ENCODE measurements at regions not wholly inside any gene's neighbourhood (a gene's known extent, or its start where the extent isn't known, plus 50 kb on each side); places are given as distances from the start of the nearest gene placed in this dataset.

DNA sequence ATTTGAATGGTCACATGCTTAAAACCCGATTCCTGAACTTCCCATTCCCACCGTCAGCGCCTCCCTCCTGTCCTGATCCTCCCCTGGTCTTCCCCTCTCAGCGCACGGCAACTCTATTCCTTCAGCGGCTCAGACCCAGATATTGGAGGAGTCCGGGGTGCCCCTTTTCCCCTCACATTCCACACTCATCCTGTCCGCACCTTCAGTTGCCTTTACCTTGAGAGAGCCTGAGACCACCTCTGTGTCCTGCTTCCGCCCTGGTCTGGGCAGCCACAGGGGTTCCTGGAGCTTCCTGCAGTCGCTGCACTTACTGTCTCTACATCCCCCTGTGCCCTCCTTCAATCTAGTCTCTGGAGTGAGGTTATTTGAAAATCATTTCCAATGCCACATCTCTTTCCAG lies 193.4 kb downstream of the BCAS1 start:
- Histone ChIP-seq H3K4me2 (ENCODE audit: low read length) (no peak overlapping the region), H3K4me3 (ENCODE audit: low read length) (no peak overlapping the region), H3K9me2 (replicated peaks; ENCODE audit: control insufficient read depth, low read length) (no peaks in the 10 kb centered on the region), H3K27ac (ENCODE audit: low read depth, low read length) (no peak overlapping the region), H3F3A (ENCODE audit: control insufficient read depth, insufficient read depth) (peaks cover 18% of the 10 kb centered on the region), H4K20me1 (ENCODE audit: control insufficient read depth, insufficient read depth, low read depth, low read length) (no peaks in the 10 kb centered on the region), H3K36me3 (ENCODE audit: control insufficient read depth, low read length) (no peaks in the 10 kb centered on the region), H3K4me1 (ENCODE audit: control insufficient read depth, low read length) (peaks cover 24% of the 10 kb centered on the region), H3K9me3 (ENCODE audit: control insufficient read depth, insufficient read depth, low read length) (no peaks in the 10 kb centered on the region), H3K27me3 (ENCODE audit: control insufficient read depth, low read length) (no peaks in the 10 kb centered on the region), H3K79me2 (ENCODE audit: control insufficient read depth, low read length) (no peaks in the 10 kb centered on the region)
- TF ChIP-seq, protein P1, sequence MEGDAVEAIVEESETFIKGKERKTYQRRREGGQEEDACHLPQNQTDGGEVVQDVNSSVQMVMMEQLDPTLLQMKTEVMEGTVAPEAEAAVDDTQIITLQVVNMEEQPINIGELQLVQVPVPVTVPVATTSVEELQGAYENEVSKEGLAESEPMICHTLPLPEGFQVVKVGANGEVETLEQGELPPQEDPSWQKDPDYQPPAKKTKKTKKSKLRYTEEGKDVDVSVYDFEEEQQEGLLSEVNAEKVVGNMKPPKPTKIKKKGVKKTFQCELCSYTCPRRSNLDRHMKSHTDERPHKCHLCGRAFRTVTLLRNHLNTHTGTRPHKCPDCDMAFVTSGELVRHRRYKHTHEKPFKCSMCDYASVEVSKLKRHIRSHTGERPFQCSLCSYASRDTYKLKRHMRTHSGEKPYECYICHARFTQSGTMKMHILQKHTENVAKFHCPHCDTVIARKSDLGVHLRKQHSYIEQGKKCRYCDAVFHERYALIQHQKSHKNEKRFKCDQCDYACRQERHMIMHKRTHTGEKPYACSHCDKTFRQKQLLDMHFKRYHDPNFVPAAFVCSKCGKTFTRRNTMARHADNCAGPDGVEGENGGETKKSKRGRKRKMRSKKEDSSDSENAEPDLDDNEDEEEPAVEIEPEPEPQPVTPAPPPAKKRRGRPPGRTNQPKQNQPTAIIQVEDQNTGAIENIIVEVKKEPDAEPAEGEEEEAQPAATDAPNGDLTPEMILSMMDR (IDR thresholded peaks at IDR 0.05; ENCODE audit: low read depth, low read length, poor library complexity, severe bottlenecking), result no peak
- no peak for TF ChIP-seq EZH2phosphoT487 (IDR thresholded peaks at IDR 0.05; ENCODE audit: borderline replicate concordance, low read length)

DNA sequence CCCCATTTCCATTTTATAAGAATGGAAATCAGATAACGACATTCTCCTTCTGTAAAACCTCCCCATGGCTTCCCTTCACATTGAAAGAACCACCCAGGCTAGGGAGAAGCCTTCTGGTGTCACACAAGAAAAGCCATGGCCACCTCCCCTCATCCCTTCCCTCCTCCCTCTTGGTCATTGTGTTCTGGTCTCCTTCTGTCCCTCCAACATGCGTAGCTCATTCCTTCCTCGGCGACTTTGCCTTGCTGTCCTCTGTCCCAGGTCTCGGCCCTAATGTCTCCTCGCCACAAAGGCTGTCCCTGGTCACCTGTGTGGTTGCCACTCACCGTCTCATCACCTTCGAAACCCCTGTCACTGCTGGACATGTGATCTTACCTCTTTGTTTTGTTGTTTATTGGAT lies 193.9 kb downstream of the BCAS1 start:
- H3K27ac ChIP-seq (ENCODE audit: low read depth, low read length), result no peak overlapping the region
- H3K4me2 ChIP-seq (ENCODE audit: low read length), result no peak overlapping the region
- no peaks in the 10 kb centered on the region for H3K9me2 ChIP-seq (replicated peaks; ENCODE audit: control insufficient read depth, low read length)
- H3F3A ChIP-seq (ENCODE audit: control insufficient read depth, insufficient read depth), result peaks cover 21% of the 10 kb centered on the region
- no peaks in the 10 kb centered on the region for H3K79me2 ChIP-seq (ENCODE audit: control insufficient read depth, low read length)
- no peaks in the 10 kb centered on the region for H3K9me3 ChIP-seq (ENCODE audit: control insufficient read depth, insufficient read depth, low read length)
- no peak overlapping the region for H3K4me3 ChIP-seq (ENCODE audit: low read length)
- H3K4me1 ChIP-seq (ENCODE audit: control insufficient read depth, low read length), result peaks cover 29% of the 10 kb centered on the region
- no peaks in the 10 kb centered on the region for H4K20me1 ChIP-seq (ENCODE audit: control insufficient read depth, insufficient read depth, low read depth, low read length)
- H3K36me3 ChIP-seq (ENCODE audit: control insufficient read depth, low read length), result no peaks in the 10 kb centered on the region
- no peaks in the 10 kb centered on the region for H3K27me3 ChIP-seq (ENCODE audit: control insufficient read depth, low read length)
- no peak for TF ChIP-seq EZH2phosphoT487 (IDR thresholded peaks at IDR 0.05; ENCODE audit: borderline replicate concordance, low read length)
- TF ChIP-seq, protein P1 (IDR thresholded peaks at IDR 0.05; ENCODE audit: low read depth, low read length, poor library complexity, severe bottlenecking), result no peak

DNA sequence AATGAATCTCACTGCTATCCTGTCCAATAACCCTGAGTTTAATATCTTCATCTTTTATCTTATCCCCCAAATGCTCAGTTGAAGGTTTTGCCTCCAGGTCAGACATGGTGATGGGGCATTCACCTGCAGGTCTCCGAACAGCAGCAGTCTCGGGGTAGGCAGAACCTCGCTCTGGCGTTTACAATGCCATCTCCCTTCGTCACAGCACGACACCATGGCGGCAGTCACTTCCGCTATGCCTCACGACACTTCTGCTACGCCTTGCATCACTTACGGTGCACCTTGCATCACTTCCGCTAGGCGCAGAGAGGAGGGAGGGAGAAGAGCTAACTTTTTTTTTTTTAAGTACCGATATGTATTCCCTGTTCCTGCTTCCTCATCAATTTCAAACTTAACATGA lies 194.9 kb downstream of the BCAS1 start:
- peaks cover 24% of the 10 kb centered on the region for H3F3A ChIP-seq (ENCODE audit: control insufficient read depth, insufficient read depth)
- H3K4me3 ChIP-seq (ENCODE audit: low read length), result no peak overlapping the region
- H3K9me3 ChIP-seq (ENCODE audit: control insufficient read depth, insufficient read depth, low read length), result no peaks in the 10 kb centered on the region
- peaks cover 39% of the 10 kb centered on the region for H3K4me1 ChIP-seq (ENCODE audit: control insufficient read depth, low read length)
- TF ChIP-seq EZH2phosphoT487 (IDR thresholded peaks at IDR 0.05; ENCODE audit: borderline replicate concordance, low read length), result no peak
- TF ChIP-seq, protein P1 (IDR thresholded peaks at IDR 0.05; ENCODE audit: low read depth, low read length, poor library complexity, severe bottlenecking), result no peak
- H3K27me3 ChIP-seq (ENCODE audit: control insufficient read depth, low read length), result no peaks in the 10 kb centered on the region
- H3K4me2 ChIP-seq (ENCODE audit: low read length), result no peak overlapping the region
- H3K27ac ChIP-seq (ENCODE audit: low read depth, low read length), result no peak overlapping the region
- H3K9me2 ChIP-seq (replicated peaks; ENCODE audit: control insufficient read depth, low read length), result no peaks in the 10 kb centered on the region
- no peaks in the 10 kb centered on the region for H4K20me1 ChIP-seq (ENCODE audit: control insufficient read depth, insufficient read depth, low read depth, low read length)
- no peaks in the 10 kb centered on the region for H3K36me3 ChIP-seq (ENCODE audit: control insufficient read depth, low read length)
- no peaks in the 10 kb centered on the region for H3K79me2 ChIP-seq (ENCODE audit: control insufficient read depth, low read length)

DNA sequence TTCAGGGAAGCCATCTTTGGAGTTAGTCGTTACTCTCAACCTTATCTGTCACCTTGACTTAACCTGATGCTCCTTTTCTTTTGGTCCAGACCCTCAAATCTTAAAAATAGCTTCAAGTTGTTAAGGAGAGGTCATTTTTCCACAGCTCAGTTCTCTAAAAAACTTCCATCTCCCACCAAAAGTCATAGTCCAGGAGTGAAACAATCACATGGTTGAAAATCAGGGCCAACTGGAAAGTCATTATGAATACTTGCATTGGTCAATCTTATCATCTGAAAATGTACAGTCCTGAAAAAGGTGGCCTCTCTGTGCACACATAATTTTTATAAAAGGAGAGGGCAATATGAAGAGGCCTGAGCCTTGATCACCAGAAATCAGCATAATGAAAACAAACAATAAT lies 195.7 kb downstream of the BCAS1 start:
- no peaks in the 10 kb centered on the region for H3K36me3 ChIP-seq (ENCODE audit: control insufficient read depth, low read length)
- H3K9me3 ChIP-seq (ENCODE audit: control insufficient read depth, insufficient read depth, low read length), result no peaks in the 10 kb centered on the region
- no peaks in the 10 kb centered on the region for H4K20me1 ChIP-seq (ENCODE audit: control insufficient read depth, insufficient read depth, low read depth, low read length)
- no peak overlapping the region for H3K4me2 ChIP-seq (ENCODE audit: low read length)
- no peaks in the 10 kb centered on the region for H3K27me3 ChIP-seq (ENCODE audit: control insufficient read depth, low read length)
- no peaks in the 10 kb centered on the region; the same call in 1 of the 2 replicates for H3K79me2 ChIP-seq (ENCODE audit: control insufficient read depth, low read length)
- no peak overlapping the region for H3K4me3 ChIP-seq (ENCODE audit: low read length)
- TF ChIP-seq, protein P1 (IDR thresholded peaks at IDR 0.05; ENCODE audit: low read depth, low read length, poor library complexity, severe bottlenecking), result no peak
- no peak for TF ChIP-seq EZH2phosphoT487 (IDR thresholded peaks at IDR 0.05; ENCODE audit: borderline replicate concordance, low read length)
- H3K27ac ChIP-seq (ENCODE audit: low read depth, low read length), result no peak overlapping the region
- H3F3A ChIP-seq (ENCODE audit: control insufficient read depth, insufficient read depth), result peaks cover 28% of the 10 kb centered on the region
- no peaks in the 10 kb centered on the region for H3K9me2 ChIP-seq (replicated peaks; ENCODE audit: control insufficient read depth, low read length)
- H3K4me1 ChIP-seq (ENCODE audit: control insufficient read depth, low read length), result peaks cover 47% of the 10 kb centered on the region

Measured in DOHH2 (cell line).